LoVo (cell line): ENCODE measurements at regions not wholly inside any gene's neighbourhood (a gene's known extent, or its start where the extent isn't known, plus 50 kb on each side); places are given as distances from the start of the nearest gene placed in this dataset.

Experiments used
- DNase-seq: peaks from one replicate; pipeline ENCODE4 v3.0.0-alpha.2; 2016; ENCODE audit warnings: low spot score

DNA sequence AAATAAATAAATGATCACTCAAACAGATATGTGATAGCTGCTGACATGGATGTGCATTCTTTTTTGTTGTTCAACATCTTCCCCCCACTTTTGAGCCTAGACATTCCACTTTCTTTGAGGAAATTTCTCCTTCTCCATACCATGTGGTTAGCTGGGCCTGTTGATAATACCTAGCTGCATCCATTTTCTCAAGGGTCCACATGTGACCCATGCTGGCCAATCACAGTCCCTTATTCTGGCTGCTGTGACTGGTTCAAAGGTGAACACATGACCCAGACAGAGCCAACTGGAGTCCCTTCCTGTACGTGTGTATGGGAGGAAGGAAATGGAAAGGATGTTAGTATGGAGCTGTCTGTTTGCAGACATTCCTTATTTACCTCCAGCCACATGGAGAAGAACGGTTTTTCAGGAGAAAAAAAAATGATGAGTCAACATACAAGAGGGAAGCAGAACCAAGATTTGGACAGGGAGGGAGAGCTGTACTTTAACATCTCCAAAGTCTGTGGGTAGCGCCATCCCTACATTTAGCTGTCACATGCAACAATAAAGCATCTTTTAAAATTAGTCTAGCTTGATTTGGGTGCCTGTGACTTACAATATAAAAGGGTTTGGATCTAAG, 391.7 kb upstream of the TBX3 start:
- DNase-seq, result no peak

DNA sequence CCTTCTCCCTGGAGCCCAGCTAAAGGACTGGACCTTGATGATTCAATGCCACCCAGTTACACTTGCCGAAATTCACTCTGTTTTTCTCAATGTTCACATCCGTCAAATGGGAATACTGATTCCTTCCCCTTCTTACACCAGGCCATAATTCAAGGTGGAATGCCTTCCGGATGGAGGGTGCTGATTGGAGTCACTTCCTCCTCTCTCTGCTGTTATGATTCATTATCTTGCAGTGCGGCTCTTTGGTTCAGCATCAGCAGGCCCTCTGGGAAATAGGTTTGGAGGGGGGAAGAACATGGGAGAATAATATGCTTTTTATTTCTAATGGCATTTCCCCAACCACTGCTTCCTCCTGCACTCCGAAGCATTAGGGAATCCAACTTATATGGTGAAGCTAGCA, 390.6 kb upstream of the TBX3 start:
- no peak for DNase-seq

DNA sequence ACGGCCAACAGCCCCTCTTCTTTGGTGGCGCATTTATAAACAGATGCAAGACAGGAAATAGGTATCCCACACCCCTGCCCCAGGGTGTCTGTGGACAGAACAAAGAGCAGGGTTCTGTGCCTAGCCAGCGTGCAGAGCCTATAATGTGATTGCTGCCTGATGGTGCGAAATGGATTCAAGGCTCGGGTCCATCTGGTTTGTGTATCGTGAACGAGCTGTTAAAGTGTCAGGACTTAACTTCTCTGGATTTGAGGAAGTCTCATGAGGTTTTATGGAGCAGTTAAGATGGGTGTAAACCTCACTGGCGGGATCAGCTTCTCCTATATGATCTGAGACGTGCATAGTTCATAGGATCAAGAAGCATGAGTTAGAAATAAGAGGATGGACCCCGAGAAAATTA, 388.7 kb upstream of the TBX3 start:
- DNase-seq, result no peak

DNA sequence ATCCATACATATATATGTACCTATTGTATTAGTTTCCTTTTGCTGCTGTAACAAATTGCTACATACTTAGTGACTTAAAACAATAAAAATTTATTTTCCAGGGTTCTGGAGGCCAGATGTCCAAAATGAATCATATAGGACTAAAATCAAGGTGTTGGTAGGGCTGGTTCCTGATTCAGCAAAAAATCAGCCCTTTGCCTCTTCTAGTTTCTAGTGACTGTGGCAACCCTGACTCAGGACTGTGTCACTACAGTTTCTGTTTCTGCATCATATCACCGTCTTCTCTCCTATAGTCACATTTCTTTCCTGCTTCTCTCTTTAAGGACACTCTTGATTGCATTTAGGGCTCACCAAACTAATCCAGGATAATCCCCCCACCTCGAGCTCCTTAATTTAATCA, 386.3 kb upstream of the TBX3 start:
- DNase-seq, result no peak

DNA sequence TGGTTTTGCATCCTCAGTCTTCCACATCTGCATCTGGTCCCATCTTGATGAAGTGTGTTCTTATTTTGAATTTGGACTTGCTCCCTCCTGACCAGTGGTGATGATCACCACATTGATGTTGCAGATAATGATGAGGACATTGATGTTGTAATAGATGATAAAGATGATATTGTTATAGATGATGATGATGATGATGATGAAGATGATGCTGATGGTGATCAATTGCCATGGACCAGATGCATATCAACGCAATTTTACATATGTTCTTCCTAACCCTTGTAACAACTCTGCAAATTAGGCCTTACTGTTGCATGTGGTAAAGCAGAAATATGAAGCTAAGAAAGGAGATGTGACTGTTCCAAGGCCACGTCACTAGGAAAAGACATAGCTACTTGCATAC, 380.3 kb upstream of the TBX3 start:
- DNase-seq, result no peak

DNA sequence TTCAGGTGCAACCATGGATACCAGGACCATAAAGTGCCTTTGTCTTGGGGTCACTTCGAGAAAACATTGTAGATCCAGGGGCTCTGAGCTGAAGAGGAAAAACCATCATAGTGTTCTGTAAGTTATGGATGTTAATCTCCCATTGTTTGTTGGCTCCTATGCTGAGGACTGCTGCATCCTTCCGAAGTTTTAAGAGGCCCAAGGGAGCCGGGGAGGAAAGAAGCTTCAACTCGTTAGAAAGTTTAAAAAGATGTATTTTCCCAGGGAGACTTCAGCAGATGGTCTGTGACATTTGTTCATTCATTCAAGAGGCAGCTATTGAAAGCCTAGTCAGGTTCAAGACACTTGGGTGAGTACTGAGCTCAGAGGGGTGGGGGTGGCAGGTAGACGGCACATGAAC, 378.8 kb upstream of the TBX3 start:
- DNase-seq, result no peak

DNA sequence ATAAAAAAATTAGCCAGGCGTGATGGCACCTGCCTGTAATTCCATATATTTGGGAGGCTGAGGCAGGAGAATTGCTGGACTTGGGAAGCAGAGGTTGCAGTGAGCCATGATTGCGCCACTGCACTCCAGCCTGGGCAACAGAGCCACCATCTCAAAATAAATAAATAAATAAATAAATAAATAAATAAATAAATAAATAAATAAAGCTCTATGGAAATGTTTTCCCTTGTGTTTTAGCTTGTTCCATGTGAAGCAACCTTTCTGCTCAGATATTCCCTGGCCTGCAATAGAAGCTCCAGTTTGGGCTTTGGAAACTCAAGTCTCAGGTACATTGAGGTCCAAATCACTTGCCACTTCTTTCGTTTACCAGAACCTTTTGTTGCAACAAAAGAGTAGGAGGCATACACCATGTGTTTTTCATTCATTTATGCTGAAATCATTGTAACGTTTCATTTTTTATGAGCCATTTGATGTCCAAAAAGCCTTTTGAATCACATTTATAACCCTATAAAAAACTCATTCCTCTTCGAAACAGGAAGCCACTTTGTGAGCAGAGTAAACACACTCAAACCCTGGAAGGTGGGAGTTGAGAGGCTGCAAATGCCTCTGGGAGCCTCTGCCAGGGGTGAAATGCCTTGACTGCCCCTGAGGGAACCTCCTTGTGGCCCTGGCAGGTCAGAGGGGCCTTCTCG, 376.6 kb upstream of the TBX3 start:
- peak; percentile 61 for DNase-seq

DNA sequence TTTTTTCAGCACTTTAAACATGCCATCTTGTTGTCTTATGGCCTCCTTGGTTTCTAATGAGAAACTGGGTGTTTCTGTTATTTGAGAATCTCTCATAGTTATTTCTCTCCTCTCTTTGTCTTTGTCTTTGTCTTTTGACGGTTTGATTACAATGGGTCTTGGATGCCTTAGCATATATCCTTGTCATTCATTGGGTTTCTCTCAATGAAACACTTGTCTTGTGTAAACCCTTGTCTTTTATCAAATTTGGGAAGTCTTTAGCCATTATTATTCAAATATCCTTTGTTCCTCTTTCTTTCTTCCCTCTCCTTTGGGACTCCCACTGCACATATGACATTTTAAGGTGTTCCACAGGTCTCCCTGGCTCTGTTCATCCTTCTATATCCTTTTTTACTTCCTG, 373.5 kb upstream of the TBX3 start:
- no peak for DNase-seq

DNA sequence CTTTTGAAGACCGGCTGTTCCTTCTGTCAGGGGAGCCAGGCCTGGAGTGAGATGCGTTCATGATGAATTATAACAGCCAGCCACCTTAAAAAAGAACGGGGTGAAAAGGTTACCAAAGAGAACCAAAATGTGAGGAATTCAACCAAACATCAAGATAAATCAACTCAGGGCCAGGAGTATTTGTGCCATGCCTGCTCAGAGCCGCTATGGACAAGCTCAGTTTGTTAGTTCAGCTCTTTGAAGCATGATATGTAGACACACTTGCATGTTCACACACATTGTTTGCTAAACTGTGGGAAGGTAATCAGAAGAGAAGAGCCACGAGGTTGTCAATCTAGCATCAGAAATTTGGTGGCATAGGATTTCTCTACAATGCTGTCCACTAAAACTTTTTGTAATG, 367.4 kb upstream of the TBX3 start:
- DNase-seq, result no peak

DNA sequence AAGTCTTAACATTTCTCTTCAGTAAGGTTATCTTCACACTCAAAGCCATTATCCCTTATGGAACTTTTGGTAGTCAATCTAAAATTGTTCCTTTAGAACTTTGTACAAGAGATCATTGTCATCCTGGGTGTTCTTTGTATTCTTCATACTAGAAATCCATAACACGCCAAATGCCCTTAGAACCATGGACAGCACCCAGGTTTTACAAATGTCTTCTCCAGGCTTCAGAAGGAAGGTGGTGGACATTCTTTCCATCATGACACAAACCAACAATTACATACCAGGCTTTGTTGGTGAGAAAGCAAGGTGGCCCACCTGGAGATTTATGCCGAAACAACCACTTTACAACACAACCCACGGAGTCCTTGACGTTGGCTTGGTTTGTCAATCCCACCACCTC, 365.6 kb upstream of the TBX3 start:
- no peak for DNase-seq

DNA sequence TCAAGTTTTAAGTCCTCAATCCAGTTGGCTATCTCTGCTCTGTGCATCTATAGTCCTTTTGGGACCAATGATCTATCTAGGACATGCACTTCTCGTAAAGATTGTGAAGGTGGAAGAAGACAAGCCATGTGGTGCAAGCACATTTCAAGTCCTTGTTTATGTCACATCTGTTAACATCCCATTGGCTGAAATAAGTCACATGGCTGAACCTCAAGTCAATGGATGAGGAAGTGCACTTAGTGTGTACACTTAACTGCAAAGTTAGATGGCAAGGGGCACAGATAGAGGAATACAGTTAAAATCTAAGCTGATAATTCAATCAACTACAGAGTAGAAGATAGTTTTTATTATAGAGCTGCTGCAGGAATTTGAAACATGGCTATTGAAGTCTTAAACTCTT, 362.8 kb upstream of the TBX3 start:
- no peak for DNase-seq

DNA sequence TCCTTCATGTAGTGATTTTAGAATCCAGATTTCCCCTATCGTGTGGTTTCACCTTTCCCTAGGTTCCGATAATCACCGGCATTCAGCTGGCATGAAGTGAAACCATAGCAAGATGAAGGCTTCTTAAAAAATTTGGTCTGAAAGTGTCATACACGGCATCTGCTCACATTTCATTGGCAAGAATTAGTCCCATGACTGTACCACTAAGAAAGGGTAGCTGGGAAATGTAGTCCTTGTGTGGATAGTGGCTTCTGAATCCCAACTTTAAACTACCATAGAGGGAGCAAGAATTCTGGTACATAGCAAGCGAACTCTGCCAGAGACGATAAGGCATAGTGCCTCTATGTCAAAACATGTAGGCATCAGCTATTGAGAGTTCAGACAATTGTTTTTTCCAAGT, 360.1 kb upstream of the TBX3 start:
- no peak for DNase-seq

DNA sequence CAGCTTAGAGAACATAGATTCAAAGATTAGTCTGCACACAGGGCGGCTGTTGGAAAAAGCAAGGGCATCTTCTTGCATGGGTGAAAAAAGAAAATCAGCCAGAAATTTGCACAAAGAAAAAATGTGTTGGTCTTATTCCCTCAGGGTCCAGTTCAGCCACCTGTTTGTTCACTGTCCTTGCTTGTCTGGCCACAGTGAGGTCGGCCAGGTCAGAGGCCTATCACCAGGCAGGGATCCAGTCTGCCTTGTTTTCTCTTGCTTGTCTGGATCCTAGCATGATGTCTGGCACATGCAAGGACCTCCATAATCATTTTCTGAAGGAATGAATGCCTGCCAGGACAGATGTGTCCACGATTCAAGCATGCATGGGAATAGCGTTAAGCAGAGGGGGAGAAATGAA, 359.1 kb upstream of the TBX3 start:
- no peak for DNase-seq

DNA sequence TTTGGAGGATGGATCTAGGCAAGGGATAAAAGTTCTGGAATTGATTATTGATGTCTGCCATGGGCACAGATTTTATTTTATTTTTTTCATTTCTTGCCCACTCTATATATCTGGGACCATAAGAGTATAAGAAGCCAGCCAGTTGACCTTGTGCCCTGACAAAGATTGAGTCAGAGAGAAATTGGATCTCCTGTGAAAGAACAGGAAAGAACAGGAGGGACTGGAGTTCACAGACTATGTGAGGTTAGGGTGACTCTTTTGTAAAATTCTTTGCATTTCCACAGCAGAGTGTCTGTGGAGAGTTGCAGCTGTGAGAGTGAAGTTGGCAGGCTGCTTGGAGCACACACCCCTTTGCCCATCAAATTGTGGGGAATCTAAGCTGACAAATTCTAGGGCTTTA, 358.4 kb upstream of the TBX3 start:
- no peak for DNase-seq

DNA sequence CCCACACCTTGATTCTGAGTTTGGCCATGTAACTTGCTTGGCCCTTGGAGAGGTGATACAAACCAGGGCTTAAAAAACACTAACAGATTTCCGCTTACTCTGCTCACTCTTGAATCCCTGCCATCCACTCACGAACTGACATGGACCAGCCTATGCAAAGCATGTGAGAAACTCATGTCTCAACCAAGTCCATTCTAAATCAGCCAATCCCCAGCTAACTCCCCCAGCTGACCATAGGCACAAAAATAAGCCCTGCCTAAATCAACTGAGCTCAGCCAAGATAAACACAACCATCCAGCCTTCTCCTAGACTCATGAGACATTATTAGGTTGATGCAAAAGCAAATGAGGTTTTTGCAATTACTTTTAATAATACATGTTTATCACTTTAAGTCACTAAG, 353.9 kb upstream of the TBX3 start:
- DNase-seq, result no peak

DNA sequence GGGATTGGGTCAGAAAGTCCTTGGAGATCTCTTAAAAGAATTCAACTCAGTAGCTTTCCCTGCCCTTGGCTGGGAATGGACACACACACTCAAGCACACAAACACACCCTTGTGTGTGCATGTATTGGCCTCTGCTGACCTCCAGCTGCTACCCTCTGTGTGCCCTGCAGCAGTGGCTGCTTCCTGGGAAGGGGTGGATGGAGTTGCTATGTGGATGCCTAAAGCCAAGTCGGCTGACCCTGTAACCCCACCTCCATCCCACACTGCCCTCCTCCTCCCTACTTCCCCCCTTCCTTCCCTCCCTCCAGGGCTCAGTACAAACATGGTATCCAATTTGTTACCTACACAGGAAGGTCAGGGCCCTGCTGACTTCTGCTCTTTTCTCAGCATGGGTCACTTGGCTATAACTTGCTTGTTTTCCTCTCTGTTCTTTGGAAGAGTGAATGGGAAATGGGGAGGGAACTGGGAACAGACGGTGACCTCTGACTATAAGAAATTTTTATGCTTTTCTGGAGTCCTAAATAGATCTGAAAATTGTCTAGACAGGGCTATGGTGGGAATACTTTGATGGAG, 351.6 kb upstream of the TBX3 start:
- no peak for DNase-seq

DNA sequence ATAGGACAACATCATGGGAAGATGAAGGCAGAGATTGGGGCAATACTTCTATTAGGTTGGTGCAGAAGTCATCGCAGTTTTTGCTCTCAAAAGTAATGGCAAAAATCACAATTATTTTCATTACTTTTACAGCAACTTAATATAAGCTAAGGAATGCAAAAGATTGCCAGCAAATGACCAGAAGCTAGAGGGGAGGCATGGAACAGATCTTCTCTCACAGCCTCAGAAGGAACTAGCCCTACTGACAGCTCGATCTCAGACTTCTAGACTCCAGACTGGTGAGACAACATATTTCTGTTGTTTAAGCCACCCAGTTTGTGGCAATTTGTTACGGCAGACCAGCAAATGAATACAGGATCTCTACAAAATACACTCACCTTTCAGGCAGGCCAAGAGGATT, 348.5 kb upstream of the TBX3 start:
- no peak for DNase-seq

DNA sequence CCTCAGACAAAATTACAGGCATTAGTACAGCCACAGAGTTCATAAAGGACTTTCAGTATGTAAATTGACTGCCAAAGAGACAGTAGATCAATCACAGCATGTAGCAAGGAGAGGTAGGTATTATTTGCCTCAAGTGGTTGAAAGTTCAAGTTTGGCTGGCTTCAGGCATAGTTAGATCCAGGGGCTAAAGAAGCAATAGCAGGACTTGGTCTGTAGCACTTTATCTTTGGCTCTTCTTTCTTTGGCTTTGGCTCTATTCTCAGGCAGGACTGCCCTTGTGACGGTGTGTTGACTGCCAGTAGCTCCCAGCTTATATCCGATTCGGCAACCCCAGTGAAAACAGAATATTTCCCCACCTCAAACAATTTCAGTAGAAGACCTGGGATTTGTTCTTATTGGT, 346.0 kb upstream of the TBX3 start:
- no peak for DNase-seq

DNA sequence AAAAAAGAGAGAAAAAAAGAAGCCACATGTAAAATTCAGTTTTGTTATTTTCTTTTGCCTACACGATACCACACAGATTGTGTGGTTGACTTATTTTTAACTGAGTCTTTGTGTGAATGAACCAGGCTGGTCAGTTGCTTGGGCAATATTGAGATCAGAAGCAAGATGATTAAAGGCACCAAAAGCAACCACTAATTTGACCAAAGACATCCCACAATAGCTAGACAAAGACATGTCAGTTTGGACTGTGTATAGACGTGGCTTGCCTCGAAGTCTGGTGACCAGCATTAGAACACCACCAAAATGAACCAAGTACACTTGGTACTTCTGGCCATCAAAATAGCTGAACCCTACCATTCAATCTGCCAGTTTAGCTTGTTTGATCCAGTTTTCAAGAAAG, 340.6 kb upstream of the TBX3 start:
- no peak for DNase-seq

DNA sequence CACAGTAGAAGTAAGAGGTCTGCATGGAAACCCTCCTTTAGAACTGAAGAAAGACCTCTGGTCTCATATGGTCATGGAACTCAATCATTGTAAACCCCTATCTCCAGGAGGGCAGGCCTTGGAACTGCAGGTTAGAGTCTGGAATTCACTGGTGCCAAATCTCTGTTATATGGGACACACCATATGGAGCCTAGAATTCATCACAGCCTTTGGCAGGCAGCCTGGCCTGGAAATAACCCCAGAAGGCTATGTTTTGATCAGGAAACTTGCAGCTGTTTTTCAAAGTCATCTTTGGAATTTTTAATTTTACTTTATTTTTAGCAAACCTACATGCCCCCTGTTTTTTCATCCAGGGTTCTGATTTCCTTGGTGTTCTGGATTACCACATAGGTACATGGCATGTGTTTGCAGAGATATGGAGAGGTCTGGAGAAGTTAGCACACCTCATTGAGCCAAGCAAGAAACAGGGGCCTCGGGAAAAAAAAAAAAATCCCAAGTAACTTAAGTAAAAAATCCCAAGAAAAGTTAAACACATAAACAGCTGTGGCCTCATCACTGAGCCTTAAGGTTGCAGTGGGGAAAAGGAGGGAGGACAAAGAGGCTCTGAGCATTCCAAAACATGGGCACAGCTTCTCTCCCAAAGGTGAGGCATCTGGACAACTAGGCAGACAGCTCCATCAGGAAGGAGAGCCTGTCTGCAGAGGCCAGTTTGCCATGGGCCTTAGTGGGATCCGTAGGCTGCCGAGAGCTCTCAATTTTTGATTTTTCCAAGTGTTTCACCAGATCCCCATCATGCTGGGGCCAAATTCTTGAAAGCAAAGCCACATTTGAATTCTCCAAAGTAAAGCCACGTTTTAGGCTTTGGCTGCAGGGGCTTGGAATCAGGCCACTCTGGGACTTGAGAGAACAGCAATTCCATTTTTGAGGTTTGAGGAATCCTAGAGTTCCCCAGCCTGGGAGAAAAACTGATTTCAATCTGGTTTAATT, 339.6 kb upstream of the TBX3 start:
- no peak for DNase-seq

DNA sequence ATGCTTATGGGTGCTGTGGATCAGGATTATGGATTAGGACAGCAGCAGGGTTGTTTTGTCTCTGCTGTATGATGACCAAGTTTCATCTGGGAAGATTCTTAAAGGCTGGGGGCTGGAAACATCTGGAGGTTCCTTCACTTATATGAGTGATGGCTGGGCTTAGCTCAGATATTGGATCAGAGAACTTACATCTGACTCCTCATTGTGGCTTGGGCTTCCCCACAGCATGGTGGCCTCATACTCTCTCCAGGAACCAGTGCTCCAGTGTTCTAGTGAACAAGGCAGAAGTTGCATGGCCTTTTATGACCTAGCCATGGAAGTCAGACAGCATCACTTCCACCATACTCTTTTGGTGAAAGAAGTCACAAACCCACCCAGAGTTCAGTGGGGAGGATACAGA, 336.1 kb upstream of the TBX3 start:
- no peak for DNase-seq

DNA sequence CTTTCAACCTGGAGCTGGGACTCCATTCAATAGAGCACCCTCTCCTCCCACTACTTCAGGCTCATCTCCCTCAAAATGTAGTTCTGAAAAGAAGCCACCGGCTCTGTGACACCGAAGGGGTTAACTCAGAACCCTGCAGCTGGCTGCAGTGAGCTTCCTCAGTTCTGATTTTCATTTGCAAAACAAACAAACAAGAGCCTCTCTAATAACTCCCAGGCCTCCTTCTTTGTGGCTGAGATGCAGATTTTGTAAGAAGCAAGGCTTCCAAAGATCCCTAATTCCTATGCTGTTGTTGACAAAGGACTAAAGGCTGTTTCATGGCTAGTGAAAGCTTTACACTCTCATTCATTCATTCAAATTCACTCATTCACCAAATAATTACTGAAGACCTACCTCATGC, 333.4 kb upstream of the TBX3 start:
- no peak for DNase-seq
